ENCODE measurements at regions not wholly inside any gene's neighbourhood (a gene's known extent, or its start where the extent isn't known, plus 50 kb on each side); places are given as distances from the start of the nearest gene placed in this dataset.

DNA sequence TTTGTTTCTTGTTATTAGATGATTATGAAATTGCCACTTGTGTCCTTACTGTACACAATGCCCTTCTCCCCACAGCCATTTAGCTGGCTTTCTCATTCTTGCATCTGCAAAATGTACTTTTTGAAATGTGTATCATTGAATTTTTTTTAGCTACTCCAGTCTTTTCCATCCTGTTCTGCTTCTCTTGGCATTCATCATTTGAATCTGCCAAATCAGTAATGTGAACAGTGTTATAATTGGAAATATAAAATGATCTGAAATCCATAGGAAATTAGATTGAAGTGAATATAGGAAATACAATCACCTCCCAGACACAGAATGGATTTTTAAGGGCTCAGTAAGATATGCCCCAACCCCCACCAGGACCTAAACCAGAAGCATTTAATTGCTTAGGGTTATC lies 253.4 kb downstream of the C12orf50 start:
- Mint-ChIP-seq H3K9me3 (ENCODE audit: insufficient read depth) (no peaks in the 10 kb centered on the region), H3K27ac (no peak overlapping the region), H3K27me3 (no peaks in the 10 kb centered on the region), H3K4me1 (no peaks in the 10 kb centered on the region), H3K4me3 (no peak overlapping the region)
- Histone ChIP-seq H3K9me3 (ENCODE audit: control extremely low read depth in 1 of 3, control insufficient read depth in 2 of 3, insufficient read depth in 1 of 3, low read length in 2 of 3) (no peaks in the 10 kb centered on the region), H2AFZ (ENCODE audit: insufficient read depth, low read depth, low read length, poor library complexity, severe bottlenecking) (no peak overlapping the region), H3K4me3 (ENCODE audit: control extremely low read depth in 1 of 5, extremely low read depth in 1 of 5, insufficient read depth in 1 of 5, low read depth in 2 of 5, low read length in 4 of 5) (no peak overlapping the region), H3K27ac (ENCODE audit: low read length in 2 of 2) (no peak overlapping the region), H3K4me2 (replicated peaks; ENCODE audit: low read depth, low read length, poor library complexity, severe bottlenecking) (no peak overlapping the region), H3K27me3 (replicated peaks in 1 of 4; ENCODE audit: control extremely low read depth in 1 of 4, control insufficient read depth in 3 of 4, insufficient read depth in 4 of 4, low read length in 3 of 4) (no peaks in the 10 kb centered on the region), H3K79me2 (ENCODE audit: control insufficient read depth, insufficient read depth, low read length) (no peaks in the 10 kb centered on the region), H3K4me1 (ENCODE audit: control insufficient read depth in 2 of 2, insufficient read depth in 2 of 2, low read length in 2 of 2) (no peaks in the 10 kb centered on the region), H4K20me1 (ENCODE audit: control insufficient read depth, insufficient read depth, low read length, poor library complexity, severe bottlenecking) (no peaks in the 10 kb centered on the region), H3K36me3 (replicated peaks in 1 of 2; ENCODE audit: control extremely low read depth in 1 of 2, control insufficient read depth in 1 of 2, extremely low read depth in 1 of 2, insufficient read depth in 2 of 2, low read length in 1 of 2) (no peaks in the 10 kb centered on the region), H3K9ac (ENCODE audit: low read length) (no peak overlapping the region)
- no peak for DNase-seq
- ATAC-seq (ENCODE audit: low read depth), result no peak
- ChIA-PET CTCF (no interaction called here), POLR2A (no interaction called here)
- intact Hi-C loops (cut with micrococcal nuclease), result no loop called here
- TF ChIP-seq EZH2 (IDR thresholded peaks at IDR 0.05; ENCODE audit: borderline replicate concordance, insufficient read depth, low read depth, low read length, poor library complexity, severe bottlenecking), result no peak
- TF ChIP-seq, protein P1, sequence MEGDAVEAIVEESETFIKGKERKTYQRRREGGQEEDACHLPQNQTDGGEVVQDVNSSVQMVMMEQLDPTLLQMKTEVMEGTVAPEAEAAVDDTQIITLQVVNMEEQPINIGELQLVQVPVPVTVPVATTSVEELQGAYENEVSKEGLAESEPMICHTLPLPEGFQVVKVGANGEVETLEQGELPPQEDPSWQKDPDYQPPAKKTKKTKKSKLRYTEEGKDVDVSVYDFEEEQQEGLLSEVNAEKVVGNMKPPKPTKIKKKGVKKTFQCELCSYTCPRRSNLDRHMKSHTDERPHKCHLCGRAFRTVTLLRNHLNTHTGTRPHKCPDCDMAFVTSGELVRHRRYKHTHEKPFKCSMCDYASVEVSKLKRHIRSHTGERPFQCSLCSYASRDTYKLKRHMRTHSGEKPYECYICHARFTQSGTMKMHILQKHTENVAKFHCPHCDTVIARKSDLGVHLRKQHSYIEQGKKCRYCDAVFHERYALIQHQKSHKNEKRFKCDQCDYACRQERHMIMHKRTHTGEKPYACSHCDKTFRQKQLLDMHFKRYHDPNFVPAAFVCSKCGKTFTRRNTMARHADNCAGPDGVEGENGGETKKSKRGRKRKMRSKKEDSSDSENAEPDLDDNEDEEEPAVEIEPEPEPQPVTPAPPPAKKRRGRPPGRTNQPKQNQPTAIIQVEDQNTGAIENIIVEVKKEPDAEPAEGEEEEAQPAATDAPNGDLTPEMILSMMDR (IDR thresholded peaks at IDR 0.05), result no peak

DNA sequence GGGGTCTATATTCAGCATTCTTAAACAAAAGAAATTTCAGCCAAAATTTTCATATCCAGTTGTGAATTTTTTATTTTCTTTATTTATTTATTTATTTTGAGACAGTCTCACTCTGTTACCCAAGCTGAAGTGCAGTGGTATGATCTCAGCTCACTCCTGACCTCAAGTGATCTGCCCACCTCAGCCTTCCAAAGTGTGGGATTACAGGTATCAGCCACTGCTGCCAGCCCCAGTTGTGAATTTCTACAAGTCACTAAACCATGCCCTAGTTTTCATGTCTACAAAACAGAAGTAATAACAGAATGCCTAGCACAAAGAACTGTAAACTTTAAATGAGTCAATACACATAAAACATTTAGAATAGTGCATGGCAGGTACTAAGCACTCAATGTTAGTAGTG lies 254.2 kb downstream of the C12orf50 start:
- ATAC-seq (ENCODE audit: low read depth) (no peak), DNase-seq (no peak)
- H3K27ac ChIP-seq (ENCODE audit: low read length in 2 of 2), result no peak overlapping the region
- H3K4me3 ChIP-seq (ENCODE audit: control extremely low read depth in 1 of 5, extremely low read depth in 1 of 5, insufficient read depth in 1 of 5, low read depth in 2 of 5, low read length in 4 of 5), result no peak overlapping the region
- no peak overlapping the region for H3K4me2 ChIP-seq (replicated peaks; ENCODE audit: low read depth, low read length, poor library complexity, severe bottlenecking)
- H2AFZ ChIP-seq (ENCODE audit: insufficient read depth, low read depth, low read length, poor library complexity, severe bottlenecking), result no peak overlapping the region
- no peaks in the 10 kb centered on the region for H3K9me3 ChIP-seq (ENCODE audit: control extremely low read depth in 1 of 3, control insufficient read depth in 2 of 3, insufficient read depth in 1 of 3, low read length in 2 of 3)
- intact Hi-C loops (cut with micrococcal nuclease), result no loop called here
- no peak for TF ChIP-seq EZH2 (IDR thresholded peaks at IDR 0.05; ENCODE audit: borderline replicate concordance, insufficient read depth, low read depth, low read length, poor library complexity, severe bottlenecking)
- TF ChIP-seq, protein P1 (IDR thresholded peaks at IDR 0.05), result no peak
- CTCF ChIA-PET, result no interaction called here
- H3K9me3 Mint-ChIP-seq (ENCODE audit: insufficient read depth), result no peaks in the 10 kb centered on the region
- H3K4me1 Mint-ChIP-seq, result no peaks in the 10 kb centered on the region
- no peaks in the 10 kb centered on the region for H3K27me3 Mint-ChIP-seq
- POLR2A ChIA-PET, result no interaction called here
- H3K9ac ChIP-seq (ENCODE audit: low read length), result no peak overlapping the region
- H3K4me1 ChIP-seq (ENCODE audit: control insufficient read depth in 2 of 2, insufficient read depth in 2 of 2, low read length in 2 of 2), result no peaks in the 10 kb centered on the region
- no peaks in the 10 kb centered on the region for H4K20me1 ChIP-seq (ENCODE audit: control insufficient read depth, insufficient read depth, low read length, poor library complexity, severe bottlenecking)
- H3K36me3 ChIP-seq (replicated peaks in 1 of 2; ENCODE audit: control extremely low read depth in 1 of 2, control insufficient read depth in 1 of 2, extremely low read depth in 1 of 2, insufficient read depth in 2 of 2, low read length in 1 of 2), result no peaks in the 10 kb centered on the region
- no peaks in the 10 kb centered on the region for H3K27me3 ChIP-seq (replicated peaks in 1 of 4; ENCODE audit: control extremely low read depth in 1 of 4, control insufficient read depth in 3 of 4, insufficient read depth in 4 of 4, low read length in 3 of 4)
- no peak overlapping the region for H3K4me3 Mint-ChIP-seq
- H3K27ac Mint-ChIP-seq, result no peak overlapping the region
- H3K79me2 ChIP-seq (ENCODE audit: control insufficient read depth, insufficient read depth, low read length), result no peaks in the 10 kb centered on the region

Measured in B cell (primary cell).